ENCODE measurements at regions not wholly inside any gene's neighbourhood (a gene's known extent, or its start where the extent isn't known, plus 50 kb on each side); places are given as distances from the start of the nearest gene placed in this dataset.

- TF ChIP-seq CTCF (IDR thresholded peaks at IDR 0.05) (no peak), POLR2A (IDR thresholded peaks at IDR 0.05) (no peak)
Observed at GRCh38 chr2:226131299-226131784, 668.3 kb downstream of the IRS1 start.
